ENCODE measurements at regions not wholly inside any gene's neighbourhood (a gene's known extent, or its start where the extent isn't known, plus 50 kb on each side); places are given as distances from the start of the nearest gene placed in this dataset.

DNA sequence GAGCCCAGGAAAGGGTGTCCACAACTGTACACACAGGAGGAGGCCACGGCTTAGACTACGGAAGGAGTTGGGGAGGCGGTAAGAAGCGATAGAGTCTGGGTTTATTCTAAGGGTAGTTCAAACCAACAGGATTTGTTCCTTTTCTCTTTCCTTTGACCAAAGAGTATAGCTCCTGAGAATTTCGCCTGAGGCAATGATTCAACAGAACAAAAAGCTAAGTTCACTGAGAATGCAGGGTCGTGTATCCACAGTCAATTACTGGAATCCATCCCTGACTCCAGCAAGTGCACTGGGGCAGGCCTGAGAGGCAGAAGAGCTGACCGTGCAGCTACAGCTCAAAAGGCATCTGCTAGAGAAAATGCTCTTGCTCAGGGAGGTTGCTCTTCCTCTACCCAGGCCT lies 140.9 kb downstream of the TFCP2L1 start:
- TF ChIP-seq EZH2 (IDR thresholded peaks at IDR 0.05; ENCODE audit: borderline replicate concordance) (no peak), EZH2phosphoT487 (IDR thresholded peaks at IDR 0.05; ENCODE audit: low read depth, severe bottlenecking, unreplicated experiment) (no peak), CTCF (IDR thresholded peaks at IDR 0.05; ENCODE audit: poor library complexity) (no peak)
- no peak overlapping the region for H2AFZ ChIP-seq
- H3K27ac ChIP-seq = no peak overlapping the region
- DNase-seq (ENCODE audit: low spot score) = no peak
- H3K4me2 ChIP-seq = no peak overlapping the region
- H3K36me3 ChIP-seq (replicated peaks; ENCODE audit: insufficient read depth, low read depth) = no peaks in the 10 kb centered on the region
- H3K27me3 ChIP-seq = no peaks in the 10 kb centered on the region
- no peaks in the 10 kb centered on the region for H3K9me2 ChIP-seq (replicated peaks; ENCODE audit: insufficient read depth)
- H3K9me3 ChIP-seq (ENCODE audit: low read depth) = no peaks in the 10 kb centered on the region
- 80% methylated on average over 7 of the region's 7 CpGs for WGBS (ENCODE audit: low lambda C conversion rate, missing lambda C conversion rate)
- no peaks in the 10 kb centered on the region for H3K4me1 ChIP-seq (ENCODE audit: insufficient read depth)
- no peak overlapping the region for H3K4me3 ChIP-seq
- no peaks in the 10 kb centered on the region for H3K79me2 ChIP-seq
- no peaks in the 10 kb centered on the region for H4K20me1 ChIP-seq (ENCODE audit: insufficient read depth, poor library complexity, severe bottlenecking)

DNA sequence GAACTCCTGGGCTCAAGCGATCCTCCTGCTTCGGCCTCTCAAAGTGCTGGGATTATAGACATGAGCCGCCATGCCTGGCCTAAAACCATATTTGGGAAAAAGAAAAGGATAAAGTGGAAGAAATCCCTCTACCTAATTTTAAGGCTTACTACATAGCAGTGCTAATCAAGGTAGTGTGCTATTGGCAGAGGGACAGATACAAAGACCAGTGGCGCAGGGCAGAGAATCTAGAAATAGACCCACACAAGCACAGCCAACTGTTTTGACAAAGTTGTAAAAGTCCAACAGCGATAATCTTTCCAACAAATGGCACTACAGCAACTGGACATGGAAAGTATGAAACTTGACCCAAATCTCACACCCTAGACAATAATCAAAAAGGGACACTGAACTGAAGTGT lies 138.4 kb downstream of the TFCP2L1 start:
- TF ChIP-seq EZH2phosphoT487 (IDR thresholded peaks at IDR 0.05; ENCODE audit: low read depth, severe bottlenecking, unreplicated experiment) = no peak
- TF ChIP-seq CTCF (IDR thresholded peaks at IDR 0.05; ENCODE audit: poor library complexity) = no peak
- TF ChIP-seq EZH2 (IDR thresholded peaks at IDR 0.05; ENCODE audit: borderline replicate concordance) = no peak
- H4K20me1 ChIP-seq (ENCODE audit: insufficient read depth, poor library complexity, severe bottlenecking) = no peaks in the 10 kb centered on the region
- no peaks in the 10 kb centered on the region for H3K4me1 ChIP-seq (ENCODE audit: insufficient read depth)
- no peaks in the 10 kb centered on the region for H3K9me2 ChIP-seq (replicated peaks; ENCODE audit: insufficient read depth)
- no peak overlapping the region for H2AFZ ChIP-seq
- no peak for DNase-seq (ENCODE audit: low spot score)
- WGBS (ENCODE audit: low lambda C conversion rate, missing lambda C conversion rate) = 94% methylated on average over 5 of the region's 5 CpGs
- no peaks in the 10 kb centered on the region for H3K79me2 ChIP-seq
- H3K9me3 ChIP-seq (ENCODE audit: low read depth) = no peaks in the 10 kb centered on the region
- no peaks in the 10 kb centered on the region for H3K36me3 ChIP-seq (replicated peaks; ENCODE audit: insufficient read depth, low read depth)
- no peaks in the 10 kb centered on the region for H3K27me3 ChIP-seq
- no peak overlapping the region for H3K4me2 ChIP-seq
- H3K27ac ChIP-seq = no peak overlapping the region
- no peak overlapping the region for H3K4me3 ChIP-seq

DNA sequence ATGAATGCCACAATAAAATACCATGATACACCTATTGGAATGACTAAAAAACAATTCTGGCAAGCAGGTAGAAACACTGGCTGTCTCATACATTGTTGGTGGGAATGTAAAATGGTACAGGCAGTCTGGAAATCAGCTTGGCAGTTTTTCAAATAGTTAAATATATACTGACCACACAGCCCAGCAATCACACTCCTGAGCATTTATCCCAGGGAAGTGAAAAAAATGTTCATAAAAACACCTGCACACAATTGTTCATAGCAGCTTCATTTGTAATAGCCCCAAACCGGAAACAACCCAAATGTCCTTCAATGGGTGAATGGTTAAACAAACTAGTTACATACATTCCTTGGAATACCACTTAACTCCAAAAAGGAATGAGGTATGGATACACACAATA lies 137.2 kb downstream of the TFCP2L1 start:
- DNase-seq (ENCODE audit: low spot score) = no peak
- 89% methylated on average over 1 of the region's 1 CpG for WGBS (ENCODE audit: low lambda C conversion rate, missing lambda C conversion rate)
- H3K9me3 ChIP-seq (ENCODE audit: low read depth) = no peaks in the 10 kb centered on the region
- H3K9me2 ChIP-seq (replicated peaks; ENCODE audit: insufficient read depth) = no peaks in the 10 kb centered on the region
- H3K4me2 ChIP-seq = no peak overlapping the region
- no peaks in the 10 kb centered on the region for H3K79me2 ChIP-seq
- H4K20me1 ChIP-seq (ENCODE audit: insufficient read depth, poor library complexity, severe bottlenecking) = no peaks in the 10 kb centered on the region
- no peak for TF ChIP-seq EZH2phosphoT487 (IDR thresholded peaks at IDR 0.05; ENCODE audit: low read depth, severe bottlenecking, unreplicated experiment)
- no peak for TF ChIP-seq EZH2 (IDR thresholded peaks at IDR 0.05; ENCODE audit: borderline replicate concordance)
- TF ChIP-seq CTCF (IDR thresholded peaks at IDR 0.05; ENCODE audit: poor library complexity) = no peak
- no peak overlapping the region for H3K27ac ChIP-seq
- no peaks in the 10 kb centered on the region for H3K27me3 ChIP-seq
- no peaks in the 10 kb centered on the region for H3K36me3 ChIP-seq (replicated peaks; ENCODE audit: insufficient read depth, low read depth)
- no peak overlapping the region for H2AFZ ChIP-seq
- H3K4me1 ChIP-seq (ENCODE audit: insufficient read depth) = no peaks in the 10 kb centered on the region
- no peak overlapping the region for H3K4me3 ChIP-seq

DNA sequence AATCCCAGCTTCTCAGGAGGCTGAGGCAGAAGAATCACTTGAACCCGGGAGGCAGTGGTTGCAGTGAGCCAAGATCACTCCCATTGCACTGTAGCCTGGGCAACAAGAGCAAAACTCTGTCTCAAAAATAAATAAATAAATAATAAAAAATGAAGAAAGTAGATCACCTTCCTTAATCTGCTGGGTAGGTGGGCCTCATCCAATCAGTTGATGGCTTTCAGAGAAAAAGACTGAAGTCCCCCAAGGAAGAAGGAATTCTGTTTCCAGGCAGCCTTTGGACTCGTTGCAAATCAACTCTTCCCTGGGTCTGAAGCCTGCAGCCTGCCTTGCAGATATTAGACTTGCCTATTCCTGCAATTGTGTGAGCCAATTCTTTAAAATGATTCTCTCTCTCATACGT lies 136.5 kb downstream of the TFCP2L1 start:
- Histone ChIP-seq H3K9me2 (replicated peaks; ENCODE audit: insufficient read depth) (no peaks in the 10 kb centered on the region), H3K4me3 (no peak overlapping the region), H3K4me1 (ENCODE audit: insufficient read depth) (no peaks in the 10 kb centered on the region), H4K20me1 (ENCODE audit: insufficient read depth, poor library complexity, severe bottlenecking) (no peaks in the 10 kb centered on the region), H3K79me2 (no peaks in the 10 kb centered on the region), H3K27ac (no peak overlapping the region), H3K36me3 (replicated peaks; ENCODE audit: insufficient read depth, low read depth) (no peaks in the 10 kb centered on the region), H3K27me3 (no peaks in the 10 kb centered on the region), H2AFZ (no peak overlapping the region), H3K9me3 (ENCODE audit: low read depth) (no peaks in the 10 kb centered on the region), H3K4me2 (no peak overlapping the region)
- TF ChIP-seq EZH2phosphoT487 (IDR thresholded peaks at IDR 0.05; ENCODE audit: low read depth, severe bottlenecking, unreplicated experiment) (no peak), CTCF (IDR thresholded peaks at IDR 0.05; ENCODE audit: poor library complexity) (no peak), EZH2 (IDR thresholded peaks at IDR 0.05; ENCODE audit: borderline replicate concordance) (no peak)
- 86% methylated on average over 3 of the region's 3 CpGs for WGBS (ENCODE audit: low lambda C conversion rate, missing lambda C conversion rate)
- DNase-seq (ENCODE audit: low spot score) = no peak
